B cell (primary cell): ENCODE measurements at regions not wholly inside any gene's neighbourhood (a gene's known extent, or its start where the extent isn't known, plus 50 kb on each side); places are given as distances from the start of the nearest gene placed in this dataset.
"Not testable (repeated sequence)": the region's sequence is repeated elsewhere in the genome, so short reads cannot be mapped to it uniquely, and the experiment has no call there.

Experiments
- EZH2 ChIP-seq: IDR thresholded peaks from 2 replicates; pipeline ENCODE4 v1.6.1; 2012; ENCODE audit warnings: borderline replicate concordance, low read depth, mild to moderate bottlenecking, moderate library complexity, low read length; ENCODE audit not compliant: insufficient read depth, poor library complexity, severe bottlenecking
- TF ChIP-seq, protein P1 (sequence below): fragments of 200-600 bp; IDR thresholded peaks from one replicate; pipeline ENCODE4 v1.8.0; 2022; ENCODE audit warnings: antibody characterized with exemption, mild to moderate bottlenecking

- TF ChIP-seq, protein P1, sequence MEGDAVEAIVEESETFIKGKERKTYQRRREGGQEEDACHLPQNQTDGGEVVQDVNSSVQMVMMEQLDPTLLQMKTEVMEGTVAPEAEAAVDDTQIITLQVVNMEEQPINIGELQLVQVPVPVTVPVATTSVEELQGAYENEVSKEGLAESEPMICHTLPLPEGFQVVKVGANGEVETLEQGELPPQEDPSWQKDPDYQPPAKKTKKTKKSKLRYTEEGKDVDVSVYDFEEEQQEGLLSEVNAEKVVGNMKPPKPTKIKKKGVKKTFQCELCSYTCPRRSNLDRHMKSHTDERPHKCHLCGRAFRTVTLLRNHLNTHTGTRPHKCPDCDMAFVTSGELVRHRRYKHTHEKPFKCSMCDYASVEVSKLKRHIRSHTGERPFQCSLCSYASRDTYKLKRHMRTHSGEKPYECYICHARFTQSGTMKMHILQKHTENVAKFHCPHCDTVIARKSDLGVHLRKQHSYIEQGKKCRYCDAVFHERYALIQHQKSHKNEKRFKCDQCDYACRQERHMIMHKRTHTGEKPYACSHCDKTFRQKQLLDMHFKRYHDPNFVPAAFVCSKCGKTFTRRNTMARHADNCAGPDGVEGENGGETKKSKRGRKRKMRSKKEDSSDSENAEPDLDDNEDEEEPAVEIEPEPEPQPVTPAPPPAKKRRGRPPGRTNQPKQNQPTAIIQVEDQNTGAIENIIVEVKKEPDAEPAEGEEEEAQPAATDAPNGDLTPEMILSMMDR: not testable (repeated sequence)
- not testable (repeated sequence) for TF ChIP-seq EZH2
Measured at GRCh38 chrX:96529386-96529785, 155.3 kb upstream of the DIAPH2 start.
